ENCODE measurements at regions not wholly inside any gene's neighbourhood (a gene's known extent, or its start where the extent isn't known, plus 50 kb on each side); places are given as distances from the start of the nearest gene placed in this dataset.

DNA sequence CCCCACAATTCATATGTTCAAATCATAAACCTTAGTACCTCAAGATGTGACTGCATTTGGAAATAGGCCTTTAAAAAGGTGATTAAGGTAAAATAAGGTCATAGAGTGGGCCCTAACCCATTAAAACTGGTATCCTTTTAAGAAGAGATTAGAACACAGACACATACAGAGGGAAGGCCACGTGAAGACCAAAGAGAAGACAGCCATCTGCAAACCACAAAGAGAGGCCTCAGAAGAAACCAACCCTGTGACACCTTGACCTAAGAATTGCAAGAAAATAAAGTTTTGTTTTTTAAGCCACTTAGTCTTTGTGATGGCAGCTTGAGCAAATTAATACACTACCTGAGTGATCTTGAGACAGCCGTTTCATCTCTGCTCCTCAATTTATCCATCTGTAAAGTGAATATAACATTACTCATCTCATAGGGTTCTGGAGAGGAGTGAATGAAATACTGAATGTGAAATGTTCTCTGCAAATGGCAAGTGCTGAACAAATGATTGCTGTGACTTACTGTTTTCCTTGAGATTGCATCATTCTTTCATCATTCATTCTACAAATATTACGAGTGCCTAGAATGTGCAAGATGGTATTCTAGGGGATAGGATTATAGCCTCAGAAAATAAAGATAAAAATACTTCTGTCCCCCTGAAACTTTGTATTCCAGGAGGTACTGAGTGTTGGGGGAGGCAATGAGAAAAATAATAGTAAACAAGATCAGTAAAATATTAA, 222.0 kb upstream of the CDH13 start:
- DNase-seq: no peak

DNA sequence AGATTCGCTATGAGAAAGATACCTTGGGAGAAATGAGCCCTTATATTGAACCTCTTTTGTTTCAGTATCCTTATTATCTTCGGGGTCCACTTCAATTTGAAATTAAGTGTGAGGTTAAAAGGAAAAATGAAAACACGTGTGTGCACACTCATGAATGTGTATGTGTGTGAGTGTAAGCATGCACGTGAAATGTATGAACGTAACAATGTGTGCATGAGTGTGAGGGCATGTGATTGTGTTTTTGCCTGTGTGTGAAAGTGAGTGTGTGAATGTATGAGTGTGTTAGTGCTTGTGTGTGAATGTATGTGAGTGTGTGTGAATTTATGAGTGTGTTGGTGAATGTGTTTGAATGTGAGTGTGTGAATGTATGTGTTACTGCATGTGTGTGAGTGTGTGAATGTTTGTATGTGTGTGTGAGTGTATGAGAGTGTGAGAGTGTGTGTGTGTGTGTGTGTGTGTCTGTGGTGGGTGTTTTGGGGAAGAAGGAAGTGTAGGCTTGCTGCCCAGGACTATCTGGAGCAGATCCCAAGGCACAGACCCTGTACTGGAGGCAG, 224.0 kb upstream of the CDH13 start:
- no peak for DNase-seq

DNA sequence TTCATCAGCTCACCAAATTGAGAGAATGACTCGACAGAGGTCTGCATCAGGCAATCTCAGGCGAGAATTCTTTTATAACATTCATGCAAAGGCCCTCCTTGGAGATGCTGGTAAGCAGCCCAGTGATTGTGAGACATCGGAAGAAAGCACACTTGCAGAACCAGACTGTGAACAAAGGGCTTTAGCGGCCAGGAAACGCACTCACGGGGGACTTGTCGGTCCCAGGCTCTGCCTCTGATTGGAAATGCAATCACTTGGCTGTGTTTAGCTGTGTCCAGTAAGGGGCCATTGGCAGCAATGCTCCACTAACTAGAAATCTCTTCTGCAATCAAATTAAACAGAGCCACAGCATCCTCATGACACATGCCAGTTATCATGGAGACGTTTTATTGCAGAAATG, 226.7 kb upstream of the CDH13 start:
- DNase-seq: no peak

DNA sequence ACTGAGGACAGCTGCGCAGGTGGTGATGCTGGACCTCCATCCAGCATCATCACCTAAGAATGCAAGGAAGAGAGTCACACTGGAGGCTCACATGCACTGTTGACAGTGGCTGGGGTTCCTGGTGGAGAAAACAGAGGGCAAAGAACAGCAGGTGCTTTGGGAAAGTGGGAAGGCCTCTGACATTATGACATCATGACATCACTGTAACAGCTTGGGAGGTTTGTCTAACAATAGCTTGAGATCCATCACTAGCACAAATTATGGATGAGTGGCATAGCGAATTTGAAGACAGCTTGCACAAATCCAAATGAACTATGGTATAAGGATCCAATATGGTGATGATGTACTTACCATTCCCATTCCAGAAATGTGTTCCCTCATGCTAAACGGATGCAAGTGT, 226.5 kb upstream of the MPHOSPH6 start:
- DNase-seq: no peak

DNA sequence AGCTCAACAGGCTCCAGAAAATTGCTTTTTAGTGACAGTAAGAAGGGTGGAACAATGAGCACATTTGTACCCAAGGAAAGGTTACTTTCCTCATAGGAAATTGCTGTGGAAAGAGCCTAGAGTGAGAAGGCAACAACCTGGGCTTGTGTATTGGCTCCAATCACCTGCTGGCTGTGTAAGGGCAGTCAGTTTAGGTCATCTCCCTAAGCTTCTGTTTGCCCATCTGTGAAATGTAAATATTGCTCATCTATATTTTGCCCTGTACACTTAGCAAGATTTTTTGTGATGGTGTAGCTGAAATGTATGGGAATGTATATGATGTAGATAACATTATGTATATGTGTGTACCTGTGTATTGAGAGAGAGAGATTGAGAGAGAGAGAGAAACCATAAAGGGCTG, 225.2 kb upstream of the MPHOSPH6 start:
- DNase-seq: no peak

DNA sequence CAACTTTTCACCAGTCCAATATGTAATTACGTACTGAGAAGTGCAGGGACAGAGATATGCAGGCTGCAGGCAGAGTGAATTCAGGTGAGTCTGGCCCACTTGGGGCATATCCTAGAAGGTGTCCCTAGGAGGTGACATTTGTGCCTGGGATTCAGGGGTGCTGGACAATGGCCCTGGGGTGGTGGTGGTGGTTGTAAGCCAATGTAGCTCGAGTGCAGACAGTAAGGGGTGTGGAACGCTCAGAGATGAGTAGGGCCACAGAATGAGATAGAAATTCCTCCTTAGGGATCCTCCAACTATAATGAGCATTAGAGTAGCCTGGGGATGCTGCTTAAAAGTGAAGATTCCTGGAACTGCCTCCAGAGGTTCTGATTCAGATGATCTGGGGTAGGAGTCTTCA, 221.7 kb upstream of the MPHOSPH6 start:
- DNase-seq: no peak

DNA sequence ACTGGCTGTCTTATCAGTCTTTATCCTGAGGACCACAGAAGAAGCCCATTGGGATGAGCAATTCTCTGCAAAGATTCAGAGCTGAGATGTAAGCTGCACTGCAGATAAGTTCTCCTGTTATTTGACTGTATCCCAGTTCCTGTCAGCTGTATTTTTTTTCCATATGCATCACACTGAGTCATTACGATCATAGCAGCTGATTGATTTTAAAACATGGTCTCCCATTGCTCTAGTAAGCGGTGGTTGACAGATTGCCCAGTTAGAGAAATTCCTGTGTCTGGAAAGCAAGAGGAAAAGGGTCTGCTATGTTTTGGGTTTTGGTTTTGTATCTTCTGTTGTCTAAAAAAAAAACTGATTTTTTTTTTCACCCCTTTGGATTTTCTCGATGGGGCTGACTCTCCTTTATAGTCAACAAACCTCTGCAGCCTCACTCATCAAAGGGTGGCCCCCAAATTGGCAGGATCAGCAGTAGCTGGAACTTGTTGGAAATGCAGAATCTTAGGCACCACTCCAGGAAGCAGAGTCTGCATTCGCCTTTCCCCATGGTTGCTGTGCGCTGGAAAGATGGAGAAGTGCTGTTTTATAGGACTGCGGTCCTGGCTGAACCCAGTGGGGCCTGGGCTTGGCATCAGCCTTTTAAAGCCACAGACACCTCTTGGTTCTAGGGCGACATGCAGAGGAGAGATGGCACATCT, 220.1 kb upstream of the MPHOSPH6 start:
- peak; percentile 52 for DNase-seq

DNA sequence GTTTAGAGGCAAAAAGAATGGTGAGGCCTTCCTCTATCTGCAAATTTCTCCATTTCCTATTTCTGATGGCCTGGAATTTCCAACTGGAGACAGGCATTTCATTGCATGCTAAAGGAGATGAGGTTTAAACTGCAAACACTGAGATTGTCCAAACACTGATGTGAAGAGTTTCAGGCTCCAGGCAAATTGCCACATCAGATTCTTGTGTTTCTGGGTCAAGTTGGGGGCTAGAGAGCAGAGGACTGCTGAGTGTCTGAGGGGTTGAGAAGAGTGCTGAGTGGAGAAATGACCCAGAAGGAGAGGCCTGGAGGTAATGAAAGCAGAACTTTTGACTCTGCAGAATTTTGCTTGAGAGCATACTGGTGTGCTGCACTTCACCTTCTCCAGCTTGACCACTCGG, 216.7 kb upstream of the MPHOSPH6 start:
- no peak for DNase-seq

DNA sequence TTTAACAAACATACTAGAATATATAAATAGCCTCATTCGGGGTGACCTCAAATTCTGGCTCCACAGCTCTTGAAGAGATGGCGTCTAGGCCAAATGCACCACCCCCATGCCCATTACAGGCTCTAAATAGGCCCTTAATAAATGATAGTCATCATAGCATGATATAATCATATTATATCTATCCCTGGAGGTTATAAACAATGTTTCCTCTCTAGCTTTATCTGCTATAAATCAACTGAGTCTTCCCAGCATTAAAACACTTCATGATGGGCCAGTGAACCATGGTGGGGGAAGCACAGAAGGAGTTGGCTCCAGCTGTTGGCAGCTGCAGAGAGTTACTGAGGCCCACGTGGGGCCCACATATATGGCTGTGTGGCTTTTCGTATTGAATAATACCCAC, 214.9 kb upstream of the MPHOSPH6 start:
- DNase-seq: peak; percentile 25

DNA sequence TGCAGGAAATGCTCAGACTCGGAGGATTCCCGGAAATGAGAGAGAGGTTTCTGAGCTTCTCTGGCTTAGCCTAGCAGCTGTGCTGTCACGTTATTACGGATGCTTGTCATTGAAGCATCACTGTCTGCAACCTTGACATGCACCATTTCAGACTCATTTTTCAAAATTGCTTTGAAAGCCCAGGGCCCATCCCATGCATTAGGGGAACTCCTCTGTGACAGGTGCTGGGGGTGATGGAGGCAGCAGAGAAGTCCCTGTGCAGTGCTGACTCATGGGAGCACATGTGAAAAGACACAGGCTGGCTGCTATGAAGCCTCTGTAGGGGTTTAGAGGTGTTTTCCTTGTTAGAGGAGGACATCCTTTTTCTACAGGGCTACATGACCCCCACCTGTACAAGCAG, 214.0 kb upstream of the MPHOSPH6 start:
- no peak for DNase-seq

DNA sequence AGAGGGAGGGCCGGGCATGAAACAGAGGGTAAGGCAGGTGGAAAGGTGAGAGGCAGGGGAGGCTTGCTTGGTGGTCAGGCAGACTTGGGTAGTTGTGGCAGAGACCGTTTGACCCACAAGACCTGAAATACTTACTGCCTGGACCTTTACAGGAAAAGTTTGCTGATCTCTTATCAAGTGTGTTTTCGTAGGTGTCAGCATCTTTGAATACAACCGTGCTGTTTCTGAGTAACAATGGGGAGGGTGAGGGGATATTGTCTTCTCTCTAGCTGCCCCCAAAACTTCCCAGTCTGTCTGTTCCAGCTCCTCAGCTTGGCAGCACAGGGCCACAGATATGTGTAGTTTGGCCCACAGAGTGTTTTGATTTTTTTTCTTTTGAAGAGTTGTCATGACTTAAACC, 212.5 kb upstream of the MPHOSPH6 start:
- DNase-seq: no peak

DNA sequence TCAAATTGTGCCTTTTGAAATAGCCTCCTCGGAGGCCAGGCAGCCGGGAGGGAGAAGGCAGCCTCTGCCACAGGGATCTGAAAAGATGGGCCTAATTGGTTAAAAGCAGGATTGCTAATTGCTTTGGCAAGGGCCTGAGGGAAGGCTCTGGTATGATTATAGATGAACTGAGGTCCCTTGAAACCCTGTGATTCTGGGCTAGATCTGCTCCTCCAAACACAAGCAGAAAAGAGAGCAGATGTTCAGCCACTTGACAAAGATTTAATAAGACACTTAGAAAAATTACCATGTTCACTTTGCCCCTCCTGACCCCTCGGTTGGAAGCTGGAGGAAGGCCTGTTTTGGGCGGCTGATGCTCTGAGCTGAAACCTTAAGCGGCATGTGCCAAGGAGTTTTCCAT, 209.5 kb upstream of the MPHOSPH6 start:
- DNase-seq: no peak

DNA sequence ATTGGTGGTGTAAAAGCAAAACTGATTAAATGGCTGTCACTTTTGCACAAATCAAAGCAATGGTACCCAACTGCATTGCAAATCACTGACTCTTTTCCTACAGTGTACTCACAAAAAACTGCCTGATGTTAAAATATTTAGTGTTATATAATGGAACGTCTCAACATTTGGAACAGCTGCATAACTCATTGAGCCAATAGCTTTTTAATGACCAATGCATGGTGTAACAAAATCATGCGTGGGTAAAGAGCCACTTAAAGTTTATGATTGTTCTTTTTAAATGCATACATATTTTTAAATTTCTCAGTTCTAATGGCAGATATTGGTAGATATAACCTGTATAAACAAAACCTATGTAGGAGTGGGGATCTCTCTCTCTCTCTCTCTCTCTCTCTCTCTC, 204.0 kb upstream of the MPHOSPH6 start:
- DNase-seq: no peak

DNA sequence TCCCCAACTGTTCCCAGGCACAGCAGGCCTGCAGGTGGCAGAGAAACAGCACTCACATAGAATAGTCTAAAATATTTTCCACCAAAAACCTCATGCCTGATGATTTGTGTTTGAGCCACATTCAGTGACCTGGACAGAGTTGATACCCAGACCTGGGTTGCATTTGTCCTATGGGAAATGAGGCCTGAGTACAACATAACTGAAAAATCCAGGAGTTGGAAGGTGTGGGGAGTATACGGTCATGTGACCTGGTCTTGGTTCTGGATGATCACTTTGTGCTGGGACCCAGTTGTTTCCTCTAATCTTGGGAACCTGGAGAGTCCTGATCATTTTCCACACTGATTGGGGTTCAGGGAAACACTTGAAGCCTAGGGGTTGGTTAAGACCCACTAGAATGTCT, 200.3 kb upstream of the MPHOSPH6 start:
- DNase-seq: no peak

DNA sequence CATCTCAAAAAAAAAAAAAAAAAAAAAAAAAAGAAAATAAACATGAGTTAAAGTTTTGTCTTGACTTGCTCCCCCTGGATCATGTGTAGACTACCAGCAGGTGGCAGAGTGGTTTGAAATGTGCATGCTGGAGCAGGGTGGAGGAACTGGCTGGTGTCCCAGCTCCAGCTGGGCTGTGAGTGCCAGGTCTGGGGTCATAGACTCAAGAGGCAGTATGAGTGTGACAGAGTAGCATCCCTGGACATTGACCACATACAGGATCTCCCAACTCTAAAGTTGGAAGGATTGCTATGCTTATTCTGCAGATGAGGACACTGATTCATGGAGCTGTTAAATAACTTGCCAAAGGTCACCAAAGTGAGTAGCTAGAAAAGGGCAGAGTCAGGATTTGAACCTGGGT, 198.0 kb upstream of the MPHOSPH6 start:
- DNase-seq: peak; percentile 50

DNA sequence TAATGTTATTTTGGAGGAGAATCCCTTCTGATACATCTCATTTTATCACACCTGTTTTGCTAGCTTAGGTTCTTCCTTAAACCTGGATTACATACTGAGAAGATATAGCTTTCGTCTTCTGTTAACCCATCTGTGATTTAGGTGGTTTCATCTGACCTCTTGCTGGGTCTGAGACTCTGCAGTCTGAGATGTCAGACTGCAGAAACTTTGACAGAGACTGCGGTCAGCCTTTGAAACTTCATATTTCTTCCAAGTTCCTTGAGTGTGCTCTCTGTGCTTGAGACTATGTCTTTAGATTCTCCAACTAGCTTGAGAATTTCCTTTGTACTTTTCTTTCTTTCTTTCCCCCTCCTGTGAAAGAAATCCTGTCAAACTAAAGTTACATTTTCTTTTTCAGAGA, 196.4 kb upstream of the MPHOSPH6 start:
- no peak for DNase-seq

DNA sequence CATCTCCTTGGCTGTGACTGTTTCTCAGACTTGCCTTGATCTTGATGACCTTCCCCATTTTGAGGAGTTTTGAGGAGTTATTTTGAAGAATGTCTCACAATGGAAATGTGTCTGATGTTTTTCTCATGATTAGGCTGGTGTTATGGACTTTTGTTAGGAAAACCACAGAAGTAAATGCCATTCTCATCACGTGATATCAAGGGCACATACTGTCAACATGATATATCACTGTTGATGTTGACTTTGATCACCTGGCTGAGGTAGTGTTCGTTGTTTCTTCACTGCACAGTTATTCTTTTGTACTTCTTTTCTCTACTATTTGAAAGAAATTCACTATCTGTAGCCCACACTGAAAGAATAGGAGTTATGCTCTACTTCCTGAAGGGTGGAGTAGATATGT, 194.7 kb upstream of the MPHOSPH6 start:
- DNase-seq: no peak

DNA sequence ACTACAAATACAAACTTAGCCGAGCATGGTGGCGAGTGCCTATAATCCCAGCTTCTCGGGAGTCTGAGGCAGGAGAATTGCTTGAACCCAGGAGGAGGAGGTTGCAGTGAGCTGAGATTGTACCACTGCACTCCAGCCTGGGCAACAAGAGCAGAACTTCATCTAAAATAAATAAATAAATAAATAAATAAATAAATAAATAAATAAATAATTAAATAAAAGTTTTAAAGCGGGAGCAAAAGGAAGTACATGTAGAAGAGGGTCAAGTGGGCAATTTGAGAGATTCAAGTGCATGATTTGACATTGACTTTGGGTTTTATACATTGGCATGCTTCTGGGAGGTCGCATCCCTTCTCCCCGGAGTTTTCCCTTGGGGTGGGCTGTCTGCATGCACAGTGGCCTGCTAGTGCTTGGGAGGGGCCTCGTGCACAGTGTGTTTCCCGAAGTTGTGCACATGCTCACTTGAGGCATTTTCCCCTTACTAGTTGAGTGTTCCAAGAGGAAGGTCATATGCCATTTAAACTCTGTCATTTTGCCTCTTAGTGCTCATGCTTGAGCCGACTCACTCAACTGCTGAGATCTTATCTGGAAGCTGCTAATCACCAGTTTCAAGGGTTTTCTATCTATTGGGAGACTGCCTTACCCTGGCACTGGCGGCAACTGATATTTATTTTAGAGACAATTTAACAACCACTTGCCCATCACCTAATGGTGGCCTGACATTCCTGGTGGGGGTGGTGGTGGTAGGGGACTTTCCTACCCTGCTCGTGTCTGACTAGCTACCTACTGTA, 193.2 kb upstream of the MPHOSPH6 start:
- no peak for DNase-seq

DNA sequence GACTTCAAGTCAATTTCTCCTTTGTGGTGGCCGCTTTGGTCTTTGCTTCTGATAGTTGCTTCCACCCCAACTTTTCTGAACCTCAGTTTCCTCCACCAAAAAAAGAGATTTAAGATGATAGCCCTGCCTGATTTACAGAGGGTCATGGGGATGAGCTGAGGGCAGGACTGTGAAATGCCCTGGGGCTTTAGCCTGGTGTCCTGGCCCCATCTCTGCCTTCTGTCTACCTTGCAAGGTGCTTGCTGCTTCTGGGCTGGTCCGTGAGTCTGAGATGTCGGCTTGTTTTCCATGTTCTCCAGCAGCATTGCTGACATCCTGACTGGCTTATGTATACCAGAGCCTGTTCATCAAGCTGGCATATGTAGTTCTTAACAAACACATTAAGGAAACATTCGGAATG, 191.9 kb upstream of the MPHOSPH6 start:
- DNase-seq: no peak

DNA sequence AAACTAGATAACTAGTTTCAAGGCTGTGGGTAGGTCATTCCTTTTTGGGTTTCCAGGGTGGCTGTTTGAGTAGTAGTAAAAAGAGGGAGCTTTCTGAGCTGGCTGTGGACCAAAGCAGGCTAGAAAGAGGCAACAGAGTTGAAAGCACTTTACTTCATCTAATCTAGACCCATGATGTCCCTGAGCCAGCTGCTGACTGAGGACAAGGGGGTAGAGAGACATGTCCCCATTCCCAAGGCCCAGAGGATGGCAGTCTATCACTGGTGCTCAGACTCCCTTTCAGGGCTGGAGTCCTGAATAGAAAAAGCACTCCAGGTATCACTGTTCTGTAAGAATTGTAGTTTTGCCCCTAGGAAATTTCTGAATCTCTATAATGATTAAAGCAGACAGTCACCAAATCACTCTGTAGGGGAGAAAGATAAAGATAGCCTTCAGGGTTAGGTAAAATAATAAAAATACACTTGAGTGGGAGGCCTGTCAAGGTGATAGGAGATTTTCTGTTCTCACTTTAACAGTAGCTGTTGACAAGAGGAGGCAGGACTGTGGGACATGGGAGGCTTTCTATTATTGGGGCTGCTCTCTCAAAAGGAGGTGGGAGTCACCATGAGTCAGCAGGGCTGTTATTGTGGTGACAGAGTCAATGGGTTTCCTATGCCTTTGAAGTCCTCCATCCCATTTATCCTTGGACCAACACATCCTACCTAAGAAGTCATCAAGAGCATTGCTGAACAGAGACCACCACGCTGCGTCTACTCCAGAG, 190.2 kb upstream of the MPHOSPH6 start:
- DNase-seq: no peak

DNA sequence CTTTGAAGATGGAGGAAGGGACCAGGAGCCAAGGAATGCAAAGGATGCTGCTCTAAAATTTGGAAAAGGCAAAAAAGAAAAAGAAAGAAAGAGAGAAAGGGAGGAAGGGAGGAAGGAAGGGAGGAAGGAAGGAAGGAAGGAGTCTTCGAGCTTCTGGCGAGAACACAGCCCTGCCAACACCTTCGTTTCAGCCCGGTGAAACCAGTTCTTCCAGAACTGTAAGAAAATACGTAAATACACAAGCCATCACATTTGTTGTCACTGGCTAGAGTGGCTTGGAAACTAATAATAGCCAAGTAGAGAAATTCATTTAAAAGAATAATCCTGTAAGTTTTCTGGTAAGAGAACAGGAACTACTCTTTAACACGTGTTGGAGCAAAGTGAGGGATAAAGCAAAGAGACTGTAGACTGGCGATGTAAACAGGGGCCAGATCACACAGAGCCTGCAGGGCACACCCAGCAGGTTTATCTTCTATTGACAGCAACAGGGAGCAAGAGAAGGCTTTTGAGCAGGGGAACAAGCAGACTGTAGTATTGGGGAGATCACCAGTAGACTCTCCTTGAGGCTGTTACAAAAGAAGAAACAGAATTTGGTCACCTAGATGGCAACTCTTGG, 188.7 kb upstream of the MPHOSPH6 start:
- DNase-seq: no peak

DNA sequence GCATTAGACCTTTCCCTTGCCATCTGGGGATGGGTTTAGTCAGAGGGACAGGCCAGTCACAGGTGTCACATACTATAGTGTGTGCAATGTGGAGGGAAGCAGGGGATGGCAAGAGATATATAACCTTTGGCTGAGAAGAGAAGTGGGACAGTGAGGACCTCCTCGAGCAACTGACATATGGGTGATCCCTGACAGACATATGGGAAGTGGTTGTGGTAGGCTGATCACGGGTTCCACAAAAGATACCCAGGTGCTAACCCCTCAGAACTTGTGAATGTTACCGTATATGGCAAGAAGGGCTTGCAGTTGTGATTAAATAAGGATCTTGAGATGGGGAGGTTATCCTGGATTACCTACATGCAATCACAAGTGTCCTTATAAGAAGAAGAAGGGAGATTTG, 188.1 kb upstream of the MPHOSPH6 start:
- DNase-seq: no peak

DNA sequence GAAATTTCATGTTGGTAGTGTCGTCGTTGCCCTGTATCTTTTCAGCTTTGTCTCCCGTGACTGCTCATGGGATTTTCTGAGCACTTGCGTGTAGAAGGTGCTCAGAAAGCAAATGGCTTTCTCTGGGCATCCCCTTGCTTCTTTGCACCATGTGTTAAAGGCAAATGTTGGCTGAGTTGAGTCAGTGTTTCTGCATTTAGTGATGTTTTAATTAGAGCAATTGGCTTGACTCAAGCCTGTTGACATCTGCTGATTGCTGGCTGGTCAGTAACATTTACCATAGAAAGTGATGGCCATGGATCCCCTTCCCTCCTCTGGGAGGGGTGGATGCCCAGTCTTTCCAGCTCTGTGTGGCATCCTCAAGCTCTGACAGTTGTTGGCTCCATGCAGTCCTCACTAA, 187.2 kb upstream of the MPHOSPH6 start:
- DNase-seq: no peak

Data from femur (tissue), 1 donor.